ENCODE measurements at regions not wholly inside any gene's neighbourhood (a gene's known extent, or its start where the extent isn't known, plus 50 kb on each side); places are given as distances from the start of the nearest gene placed in this dataset.

DNA sequence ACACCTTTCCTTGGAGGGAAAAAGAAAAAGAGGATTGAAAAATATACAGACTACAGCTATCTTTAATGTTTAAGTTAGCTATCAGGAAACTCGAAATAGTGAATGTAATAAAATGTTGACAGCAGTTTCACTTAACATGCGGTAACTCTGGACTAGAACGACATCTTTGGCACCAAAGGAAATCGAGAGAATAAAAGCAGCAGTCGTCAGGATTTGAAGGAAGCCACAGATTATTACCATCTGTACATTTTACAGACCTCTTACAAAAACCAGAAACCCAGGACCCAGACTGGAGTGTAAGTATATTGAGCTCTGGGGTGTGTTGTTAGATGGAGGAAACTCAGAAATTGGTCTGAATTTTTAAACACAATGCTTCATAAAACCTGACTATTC is 51.6 kb upstream of the STOX2 start:
- DNase-seq, result no peak
